HCT116 (cell line): ENCODE measurements at regions not wholly inside any gene's neighbourhood (a gene's known extent, or its start where the extent isn't known, plus 50 kb on each side); places are given as distances from the start of the nearest gene placed in this dataset.
"Not testable (repeated sequence)": the region's sequence is repeated elsewhere in the genome, so short reads cannot be mapped to it uniquely, and the experiment has no call there.

Source experiments
- ATAC-seq: fragments of 200-7000 bp; cut with Tn5 transposase; 2 replicates; pipeline ENCODE4 v1.9.1; 2020; ENCODE audit warnings: mild to moderate bottlenecking, moderate library complexity
- BruUV-seq: library from RNA; stranded (reverse); fragments of 400-500 nt; replicated peaks from 2 replicates; lab custom pipeline; 2021; lab: Mats Ljungman, UMichigan
- CTCF ChIA-PET: fragments of 300-600 bp; sonication (Branson Sonifier 250); formaldehyde crosslinking; loops from one replicate; lab custom pipeline; 2021; ENCODE audit warnings: antibody characterized with exemption; lab: Charles Lee
- POLR2A ChIA-PET: fragments of 300-600, 350-600 bp; sonication (Branson Sonifier 250); formaldehyde crosslinking; loops from one replicate; lab custom pipeline; 2021; ENCODE audit warnings: antibody characterized with exemption; lab: Charles Lee
- RAD21 ChIA-PET, 2 experiments: fragments of 300-600 bp; sonication (Branson Sonifier 250); formaldehyde crosslinking; loops; one replicate each; lab custom pipeline; 2023; ENCODE audit warnings: low total read pairs in 2 of 2; ENCODE audit not compliant: uncharacterized antibody in 2 of 2, unreplicated experiment in 2 of 2, low non-redundant PET in 1 of 2; lab: Charles Lee
- DNase-seq: peaks from one replicate; pipeline ENCODE4 v3.0.0-alpha.2; 2010; ENCODE audit warnings: low read depth, low spot score
- H2AFZ ChIP-seq: fragments of 200-600 bp; shearing (Covaris generic), sonication (generic); 2 replicates; pipeline ENCODE4 v1.6.1; 2017; ENCODE audit warnings: low read depth, mixed run types, mixed read lengths, antibody characterized with exemption, low read length; ENCODE audit not compliant: poor library complexity, severe bottlenecking
- H3K27ac ChIP-seq: 2 replicates; pipeline ENCODE4 v1.5.1; 2012; ENCODE audit warnings: low read depth, low read length
- H3K27me3 ChIP-seq: fragments of 200-600 bp; sonication (generic); 2 replicates; pipeline ENCODE4 v1.6.1; 2016; ENCODE audit warnings: mixed run types, low read length, mixed read lengths; ENCODE audit not compliant: insufficient read depth
- H3K36me3 ChIP-seq, 2 experiments: fragments of 200-500 bp in 1 of 2; fragments of 200-600 bp in 1 of 2; sonication (Bioruptor generic) in 1 of 2; sonication (generic) in 1 of 2; 2 replicates each; pipeline versions ENCODE4 v1.5.1 to v1.6.1; 2014 to 2016; ENCODE audit warnings: low read length in 2 of 2, inconsistent platforms in 1 of 2, mixed read lengths in 1 of 2, mixed run types in 1 of 2; ENCODE audit not compliant: insufficient read depth in 2 of 2, control insufficient read depth in 1 of 2
- H3K4me1 ChIP-seq, 2 experiments: fragments of 200-600 bp in 1 of 2; sonication (generic) in 1 of 2; 2 replicates each; pipeline versions ENCODE4 v1.5.1 to v1.6.1; 2012 to 2017; ENCODE audit warnings: low read length in 2 of 2, inconsistent platforms in 1 of 2, mild to moderate bottlenecking in 1 of 2, mixed read lengths in 1 of 2, mixed run types in 1 of 2, moderate library complexity in 1 of 2; ENCODE audit not compliant: insufficient read depth in 2 of 2, control insufficient read depth in 1 of 2
- H3K4me2 ChIP-seq: fragments of 200-600 bp; sonication (generic); 2 replicates; pipeline ENCODE4 v1.6.1; 2017; ENCODE audit warnings: mixed run types, low read length, mixed read lengths
- H3K4me3 ChIP-seq, 2 experiments: fragments of 200-600 bp in 1 of 2; sonication (generic) in 1 of 2; replicated peaks in 1 of 2; 2 replicates each; pipeline ENCODE4 v1.5.1; 2011 to 2016; ENCODE audit warnings: low read length in 2 of 2, control low read depth in 1 of 2, low read depth in 1 of 2, mild to moderate bottlenecking in 1 of 2, mixed read lengths in 1 of 2, mixed run types in 1 of 2
- H3K79me2 ChIP-seq: fragments of 200-600 bp; sonication (generic); 2 replicates; pipeline ENCODE4 v1.6.1; 2017; ENCODE audit warnings: mild to moderate bottlenecking, mixed run types, low read length, moderate library complexity, mixed read lengths; ENCODE audit not compliant: insufficient read depth
- H3K9ac ChIP-seq: fragments of 200-600 bp; sonication (generic); 2 replicates; pipeline ENCODE4 v1.6.1; 2016; ENCODE audit warnings: low read length, mixed read lengths
- H3K9me2 ChIP-seq: fragments of 200-600 bp; sonication (generic), shearing (Covaris generic); 2 replicates; pipeline ENCODE4 v1.6.1; 2017; ENCODE audit warnings: mixed run types, mild to moderate bottlenecking, moderate library complexity; ENCODE audit not compliant: insufficient read depth
- H3K9me3 ChIP-seq, 2 experiments: fragments of 200-500 bp in 1 of 2; fragments of 200-600 bp in 1 of 2; sonication (Bioruptor generic) in 1 of 2; sonication (generic) in 1 of 2; 2 replicates each; pipeline ENCODE4 v1.6.1; 2014 to 2017; ENCODE audit warnings: low read length in 2 of 2, mixed read lengths in 2 of 2, inconsistent platforms in 1 of 2, low read depth in 1 of 2, mild to moderate bottlenecking in 1 of 2, mixed run types in 1 of 2, moderate library complexity in 1 of 2; ENCODE audit not compliant: control insufficient read depth in 1 of 2, insufficient read depth in 1 of 2
- H4K20me1 ChIP-seq: fragments of 200-600 bp; sonication (generic), shearing (Covaris generic); 2 replicates; pipeline ENCODE4 v1.6.1; 2017; ENCODE audit warnings: mixed run types, mild to moderate bottlenecking, moderate library complexity; ENCODE audit not compliant: insufficient read depth
- EZH2phosphoT487 ChIP-seq: fragments of 200-600 bp; IDR thresholded peaks from 2 replicates; pipeline ENCODE4 v1.6.1; 2018; ENCODE audit warnings: antibody characterized with exemption, borderline replicate concordance
- POLR2AphosphoS5 ChIP-seq: IDR thresholded peaks from 2 replicates; pipeline ENCODE4 v1.6.1; 2011; ENCODE audit warnings: mild to moderate bottlenecking, low read depth, low read length, moderate library complexity
- RAD21 ChIP-seq: IDR thresholded peaks from 2 replicates; pipeline ENCODE4 v1.6.1; 2012; ENCODE audit warnings: low read depth, mild to moderate bottlenecking
- YY1 ChIP-seq: IDR thresholded peaks from 2 replicates; pipeline ENCODE4 v1.6.1; 2011; ENCODE audit warnings: low read length, low read depth, moderate library complexity, mild to moderate bottlenecking; ENCODE audit not compliant: insufficient replicate concordance; ENCODE audit errors: extremely low read depth
- ZBTB33 ChIP-seq: IDR thresholded peaks from 2 replicates; pipeline ENCODE4 v1.6.1; 2011; ENCODE audit warnings: mild to moderate bottlenecking, low read length, moderate library complexity; ENCODE audit not compliant: insufficient replicate concordance; ENCODE audit errors: extremely low read depth
- intact Hi-C: fragments of 100-400 bp; cut with micrococcal nuclease; formaldehyde crosslinking; loops from 2 replicates; pipeline ENCODE4 v1.10.0; 2022

DNA sequence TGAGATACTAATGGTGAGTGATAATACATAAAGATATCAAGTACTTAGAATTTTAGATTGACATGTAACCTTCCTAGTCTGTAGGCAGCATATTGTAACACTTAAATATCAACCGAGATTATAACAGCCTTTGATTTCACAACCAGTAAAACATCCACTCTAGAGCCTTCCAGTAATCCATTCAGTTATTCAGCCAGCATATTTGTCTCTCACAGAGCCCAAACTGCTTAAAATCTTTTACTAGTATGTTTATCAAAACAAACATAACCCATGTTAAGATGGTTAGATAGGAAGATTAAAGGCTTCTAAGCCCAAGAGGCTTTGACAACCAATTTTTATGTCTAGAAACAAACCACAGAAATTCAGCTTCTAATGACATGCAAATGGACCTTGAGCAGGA, 177.9 kb upstream of the FST start (continued):
- no peak for TF ChIP-seq YY1
- no peak for TF ChIP-seq ZBTB33
- TF ChIP-seq POLR2AphosphoS5 = no peak
- TF ChIP-seq EZH2phosphoT487 = no peak

DNA sequence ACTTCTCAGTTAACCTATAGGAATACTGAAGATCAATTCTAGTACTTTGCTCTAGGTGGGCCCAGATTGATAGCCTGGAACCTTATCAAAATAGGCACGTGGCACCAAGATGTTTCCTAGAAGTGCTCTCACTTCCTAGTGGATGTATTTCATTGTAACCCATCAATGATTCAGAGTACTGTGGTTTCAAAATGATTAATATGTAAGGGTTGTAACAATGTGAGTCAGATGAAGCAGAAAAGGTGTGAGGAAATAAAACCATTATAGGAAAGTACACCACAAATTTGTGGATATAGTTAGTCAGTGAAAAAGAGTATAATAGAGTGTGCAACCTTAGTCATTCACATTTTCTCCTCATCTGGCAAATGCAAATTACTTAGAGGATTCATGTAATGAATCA, 177.3 kb upstream of the FST start:
- ATAC-seq = no peak
- TF ChIP-seq RAD21 = no peak
- TF ChIP-seq, all 23 proteins: peak for 0
- intact Hi-C loops = no loop called here

DNA sequence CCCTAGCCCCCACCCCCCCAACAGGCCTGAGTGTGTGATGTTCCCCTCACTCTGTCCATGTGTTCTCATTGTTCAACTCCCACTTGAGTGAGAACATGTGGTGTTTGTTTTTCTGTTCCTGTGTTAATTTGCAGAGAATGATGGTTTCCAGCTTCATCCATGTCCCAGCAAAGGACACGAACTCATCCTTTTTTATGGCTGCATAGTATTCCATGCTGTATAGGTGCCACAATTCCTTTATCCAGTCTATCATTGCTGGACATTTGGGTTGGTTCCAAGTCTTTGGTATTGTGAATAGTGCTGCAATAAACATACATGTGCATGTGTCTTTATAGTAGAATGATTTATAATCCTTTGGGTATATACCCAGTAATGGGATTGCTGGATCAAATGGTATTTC, 175.1 kb upstream of the FST start:
- H3K79me2 ChIP-seq, H2AFZ ChIP-seq, H3K9ac ChIP-seq, POLR2A ChIA-PET, intact Hi-C loops, H3K27ac ChIP-seq, H3K27me3 ChIP-seq, H3K4me1 ChIP-seq, DNase-seq, RAD21 ChIA-PET, H3K4me2 ChIP-seq, H3K9me2 ChIP-seq, ATAC-seq, H3K36me3 ChIP-seq, BruUV-seq, H3K9me3 ChIP-seq, CTCF ChIA-PET, H3K4me3 ChIP-seq, H4K20me1 ChIP-seq: not testable (repeated sequence)

More for the DNA sequence above, 177.3 kb upstream of the FST start:
- Histone ChIP-seq H3K79me2 (no peaks in the 10 kb centered on the region), H3K27me3 (no peaks in the 10 kb centered on the region), H3K9ac (no peak overlapping the region), H3K4me1 (no peaks in the 10 kb centered on the region), H3K9me3 (no peaks in the 10 kb centered on the region), H3K27ac (no peak overlapping the region), H4K20me1 (no peaks in the 10 kb centered on the region), H3K4me3 (no peak overlapping the region), H3K9me2 (no peaks in the 10 kb centered on the region), H3K4me2 (no peak overlapping the region), H2AFZ (no peak overlapping the region), H3K36me3 (no peaks in the 10 kb centered on the region)
- ChIA-PET POLR2A (no interaction called here), CTCF (no interaction called here), RAD21 (no interaction called here)
- DNase-seq = no peak
- no TSS peak for BruUV-seq
